GM12892 (cell line): ENCODE measurements at regions not wholly inside any gene's neighbourhood (a gene's known extent, or its start where the extent isn't known, plus 50 kb on each side); places are given as distances from the start of the nearest gene placed in this dataset.
"Not testable (repeated sequence)": the region's sequence is repeated elsewhere in the genome, so short reads cannot be mapped to it uniquely, and the experiment has no call there.

Experiments
- DNase-seq: peaks from one replicate; pipeline ENCODE4 v3.0.0; 2011; ENCODE audit not compliant: insufficient read length
- FAIRE-seq: peaks from 2 replicates; lab custom pipeline; 2011; peaks lifted over from hg19 to GRCh38; lab: Jason Lieb, UNC
- POLR2A ChIP-seq: IDR thresholded peaks from 2 replicates; pipeline ENCODE4 v1.6.1; 2011; ENCODE audit warnings: low read depth, low read length, control low read depth
- POLR2AphosphoS5 ChIP-seq: IDR thresholded peaks from 2 replicates; pipeline ENCODE4 v1.6.1; 2011; ENCODE audit warnings: low read depth, low read length, control low read depth
- TAF1 ChIP-seq: IDR thresholded peaks from 2 replicates; pipeline ENCODE4 v1.6.1; 2011; ENCODE audit warnings: low read depth, mild to moderate bottlenecking, control low read depth, low read length, borderline replicate concordance

DNA sequence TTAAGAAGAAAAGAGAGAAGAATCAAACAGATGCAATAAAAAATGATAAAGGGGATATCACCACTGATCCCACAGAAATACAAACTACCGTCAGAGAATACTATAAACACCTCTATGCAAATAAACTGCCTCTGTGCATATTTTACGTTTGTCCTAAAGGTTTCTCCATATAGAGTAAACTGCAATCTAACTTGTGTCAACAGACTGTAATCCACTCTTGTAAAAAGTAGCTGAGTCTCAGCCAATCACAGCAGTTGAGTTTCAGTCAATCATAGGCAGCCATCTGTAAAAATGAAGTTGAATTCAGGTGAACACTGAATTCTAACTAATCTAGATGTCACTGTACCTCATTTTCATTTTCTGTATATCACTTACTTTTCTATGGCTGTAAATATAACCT, 112.2 kb upstream of the SYNCRIP start:
- FAIRE-seq (no peak), DNase-seq (no peak)
- TF ChIP-seq POLR2AphosphoS5 (no peak), POLR2A (no peak), TAF1 (no peak)

DNA sequence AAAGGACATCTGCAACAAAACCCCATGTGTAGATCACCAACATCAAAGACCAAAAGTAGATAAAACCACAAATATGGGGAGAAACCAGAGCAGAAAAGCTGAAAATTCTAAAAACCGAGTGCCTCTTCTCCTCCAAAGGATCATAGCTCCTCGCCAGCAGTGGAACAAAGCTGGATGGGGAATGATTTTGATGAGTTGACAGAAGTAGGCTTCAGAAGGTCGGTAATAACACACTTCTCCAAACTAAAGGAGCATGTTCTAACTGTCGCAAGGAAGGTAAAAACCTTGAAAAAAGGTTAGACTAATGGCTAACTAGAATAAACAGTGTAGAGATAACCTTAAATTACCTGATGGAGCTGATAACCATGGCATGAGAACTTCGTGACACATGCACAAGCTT, 109.9 kb upstream of the SYNCRIP start:
- TF ChIP-seq POLR2AphosphoS5 (no peak), POLR2A (no peak), TAF1 (no peak)
- FAIRE-seq (no peak), DNase-seq (no peak)

DNA sequence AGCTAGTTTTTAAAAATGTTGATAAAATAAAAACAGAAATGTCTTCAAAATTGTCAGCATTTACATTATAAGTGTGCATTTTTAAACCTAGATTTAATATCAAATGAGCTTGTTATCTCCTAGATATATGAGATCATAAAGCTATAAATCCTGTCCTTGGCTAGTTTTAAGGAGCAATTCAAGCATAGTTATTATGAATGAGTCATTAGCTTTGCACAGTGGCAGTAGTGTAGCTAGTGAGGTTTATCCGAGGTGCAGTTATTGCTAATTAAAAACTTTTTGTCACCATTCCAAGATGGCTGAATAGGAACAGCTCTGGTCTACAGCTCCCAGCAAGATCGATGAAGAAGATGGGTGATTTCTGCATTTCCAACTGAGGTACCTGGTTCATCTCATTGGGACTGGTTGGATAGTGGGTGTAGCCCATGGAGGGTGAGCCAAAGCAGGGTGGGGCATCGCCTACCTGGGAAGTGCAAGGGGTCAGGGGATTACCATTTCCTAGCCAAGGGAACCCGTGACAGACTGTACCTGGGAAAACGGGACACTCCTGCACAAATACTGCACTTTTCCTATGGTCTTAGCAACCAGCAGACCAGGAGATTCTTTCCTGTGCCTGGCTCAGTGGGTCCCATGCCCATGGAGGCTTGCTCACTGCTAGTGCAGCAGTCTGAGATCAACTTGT, 108.8 kb upstream of the SYNCRIP start:
- TF ChIP-seq POLR2AphosphoS5 (no peak), TAF1 (no peak), POLR2A (no peak)
- DNase-seq (no peak), FAIRE-seq (no peak)

DNA sequence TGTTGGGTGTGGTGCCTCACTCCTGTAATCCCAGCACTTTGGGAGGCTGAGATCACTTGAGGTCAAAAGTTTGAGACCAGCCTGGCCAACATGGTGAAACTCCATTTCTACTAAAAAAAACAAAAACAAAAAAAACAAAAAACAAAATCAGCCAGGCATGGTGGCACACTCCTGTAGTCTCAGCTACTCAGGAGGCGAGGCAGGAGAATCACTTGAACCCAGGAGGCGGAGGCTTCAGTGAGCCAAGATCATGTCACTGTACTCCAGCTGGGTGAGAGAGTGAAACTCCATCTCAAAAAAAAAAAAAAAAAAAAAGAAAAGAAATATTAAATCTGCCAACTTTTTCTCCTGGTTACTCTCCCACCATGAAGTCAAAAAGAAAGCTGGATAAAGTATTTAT, 107.5 kb upstream of the SYNCRIP start:
- FAIRE-seq, DNase-seq: not testable (repeated sequence)

DNA sequence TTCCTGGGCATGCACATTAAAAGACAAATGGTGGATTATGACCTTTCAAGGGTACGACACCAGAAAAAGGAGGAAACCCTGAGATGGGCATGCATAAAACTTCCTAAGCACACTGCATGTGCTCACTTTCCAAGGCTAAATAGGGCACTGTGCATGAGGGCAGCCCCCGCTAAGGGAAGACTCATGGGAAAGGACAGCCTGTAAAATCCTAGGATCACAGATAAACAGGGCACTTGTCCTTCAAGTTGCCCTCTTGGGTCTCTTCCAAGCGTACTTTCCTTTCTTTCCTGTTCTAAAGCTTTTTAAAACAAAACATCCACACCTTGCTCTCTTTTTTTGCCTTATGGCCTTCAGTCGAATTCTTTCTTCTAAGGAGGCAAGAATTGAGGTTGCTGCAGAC, 106.5 kb upstream of the SYNCRIP start:
- DNase-seq: no peak
- FAIRE-seq: no peak
- TF ChIP-seq POLR2AphosphoS5: no peak
- no peak for TF ChIP-seq POLR2A
- TF ChIP-seq TAF1: no peak

DNA sequence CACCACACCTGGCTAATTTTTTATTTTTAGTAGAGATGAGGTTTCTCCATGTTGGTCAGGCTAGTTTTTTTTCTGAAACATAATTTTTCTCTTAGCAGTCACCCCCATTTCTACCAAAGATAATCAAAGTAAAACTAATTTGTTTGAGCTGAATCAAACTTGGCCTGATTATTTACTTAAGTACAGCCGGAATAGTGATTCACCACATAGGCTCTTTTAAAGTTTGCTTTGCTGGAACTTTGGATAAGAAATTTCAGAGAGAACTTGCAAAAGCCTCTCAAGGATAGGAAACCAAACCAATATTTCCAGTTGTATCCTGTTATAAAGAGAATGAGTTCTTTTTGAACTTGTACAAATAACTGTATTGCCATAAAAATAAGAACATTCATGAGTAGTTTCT, 105.0 kb upstream of the SYNCRIP start:
- FAIRE-seq (no peak), DNase-seq (no peak)
- TF ChIP-seq POLR2AphosphoS5 (no peak), POLR2A (no peak), TAF1 (no peak)

DNA sequence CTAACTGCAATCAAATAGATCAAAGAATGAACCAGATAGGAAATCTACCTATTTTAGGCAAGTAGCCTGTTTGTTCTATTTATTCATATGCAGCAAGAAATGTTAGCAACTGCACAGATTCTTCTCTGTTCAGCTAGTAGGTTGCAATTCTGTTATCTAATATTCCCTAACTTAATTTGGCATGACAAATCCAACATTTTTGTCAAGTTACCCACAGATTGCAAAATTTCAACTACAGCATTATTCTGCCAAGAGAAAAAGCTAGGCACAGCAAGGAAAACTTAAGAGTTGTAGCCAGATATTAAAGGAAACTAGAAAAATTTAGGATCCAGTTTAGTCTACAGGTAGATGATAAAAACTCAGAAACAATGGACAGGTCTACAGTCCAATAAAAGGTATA, 104.4 kb upstream of the SYNCRIP start:
- DNase-seq: no peak
- TF ChIP-seq POLR2AphosphoS5: no peak
- no peak for TF ChIP-seq TAF1
- TF ChIP-seq POLR2A: no peak
- FAIRE-seq: no peak

DNA sequence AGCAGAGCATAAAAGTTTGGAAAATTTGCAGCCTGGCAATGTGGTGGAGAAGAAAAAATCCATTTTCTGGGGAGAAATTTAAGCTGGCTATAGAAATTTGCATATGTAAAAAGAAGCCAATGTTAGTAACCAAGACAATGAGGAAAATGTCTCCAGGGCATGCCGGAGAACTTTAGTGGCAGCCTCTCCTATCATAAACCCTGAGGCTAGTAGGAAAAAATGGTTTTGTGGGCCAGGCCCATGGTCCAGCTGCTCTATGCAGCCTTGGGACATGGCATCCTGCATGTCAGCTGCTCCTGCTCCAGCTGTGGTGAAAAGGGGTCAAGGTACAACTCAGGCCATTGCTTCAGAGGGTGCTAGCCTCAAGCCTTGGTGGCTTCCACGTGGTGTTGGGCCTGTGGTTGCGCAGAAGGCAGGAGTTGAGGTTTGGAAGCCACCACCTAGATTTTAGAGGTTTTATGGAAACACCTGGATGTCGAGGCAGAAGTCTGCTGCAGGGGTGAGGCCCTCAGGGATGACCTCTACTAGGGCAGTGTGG, 101.8 kb upstream of the SYNCRIP start:
- TF ChIP-seq TAF1 (no peak), POLR2AphosphoS5 (no peak), POLR2A (no peak)
- DNase-seq (no peak), FAIRE-seq (no peak)

DNA sequence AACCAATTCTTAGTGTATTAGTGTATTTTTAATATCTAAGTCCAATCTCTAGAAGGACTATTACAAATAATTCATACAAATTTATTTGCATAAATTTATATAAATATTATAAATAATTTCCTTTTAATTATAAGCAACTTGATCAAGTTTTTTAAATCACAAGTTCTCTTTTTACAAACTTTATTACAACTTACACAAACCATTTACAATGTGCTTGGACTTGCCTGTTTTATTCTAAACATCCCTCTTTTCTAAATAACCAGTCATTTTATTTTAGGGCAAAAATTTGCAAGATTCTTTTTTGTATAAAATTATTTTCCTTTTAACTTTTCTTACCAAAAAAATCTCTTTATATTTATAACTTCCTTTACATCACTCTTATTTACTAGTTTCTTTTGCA, 83.5 kb upstream of the SYNCRIP start:
- TF ChIP-seq POLR2A (no peak), TAF1 (no peak), POLR2AphosphoS5 (no peak)
- DNase-seq (no peak), FAIRE-seq (no peak)

DNA sequence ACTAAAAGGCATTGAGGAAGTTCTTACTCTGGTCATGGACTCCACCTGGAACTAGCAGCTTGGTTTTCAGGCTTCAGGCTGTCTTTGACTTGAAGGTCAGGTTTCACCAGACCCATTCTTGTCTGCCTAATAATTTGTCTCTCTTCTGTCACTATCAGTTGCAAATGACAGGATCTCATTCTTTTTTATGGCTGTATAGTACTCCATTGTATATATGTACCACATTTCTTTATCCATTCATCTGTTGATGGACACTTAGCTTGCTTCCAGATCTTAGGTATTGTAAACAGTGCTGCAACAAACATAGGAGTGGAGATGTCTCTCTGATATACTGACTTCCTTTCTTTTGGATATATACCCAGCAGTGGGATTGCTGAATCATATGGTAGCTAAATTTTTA, 73.1 kb upstream of the SYNCRIP start:
- TF ChIP-seq TAF1: no peak
- no peak for TF ChIP-seq POLR2A
- FAIRE-seq (no peak), DNase-seq (no peak)

DNA sequence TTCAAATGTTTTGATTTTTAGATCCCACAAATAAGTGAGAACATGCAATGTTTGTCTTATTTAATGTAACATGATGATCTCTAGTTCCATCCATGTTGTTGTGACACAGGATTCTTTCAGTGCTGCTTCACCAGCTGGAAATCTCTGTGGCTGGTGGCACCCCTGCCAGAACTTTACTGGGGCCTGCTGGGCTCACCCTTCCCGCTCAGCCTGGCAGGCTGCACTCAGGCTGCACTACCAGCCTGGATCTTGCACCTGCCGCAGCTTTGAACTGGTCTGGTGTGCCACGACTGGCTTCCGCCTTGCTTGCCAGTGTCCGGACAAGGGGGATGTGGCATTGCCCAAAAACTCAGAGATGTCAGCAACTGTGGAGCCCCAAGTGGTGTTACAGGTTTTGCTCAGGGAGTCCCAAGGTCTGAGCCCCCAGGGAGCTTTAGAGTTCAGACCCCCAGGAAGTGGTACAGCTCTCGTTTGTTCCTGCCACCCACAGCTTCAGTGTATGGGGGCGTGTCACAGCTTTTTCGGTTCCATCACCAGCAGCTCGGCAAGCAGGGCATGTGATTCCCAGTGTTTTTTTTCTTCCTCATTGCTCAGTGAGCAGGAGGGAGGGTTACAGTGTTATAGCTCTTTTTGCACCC, 72.3 kb upstream of the SYNCRIP start:
- DNase-seq (no peak), FAIRE-seq (no peak)
- no peak for TF ChIP-seq TAF1
- no peak for TF ChIP-seq POLR2AphosphoS5
- TF ChIP-seq POLR2A: no peak

DNA sequence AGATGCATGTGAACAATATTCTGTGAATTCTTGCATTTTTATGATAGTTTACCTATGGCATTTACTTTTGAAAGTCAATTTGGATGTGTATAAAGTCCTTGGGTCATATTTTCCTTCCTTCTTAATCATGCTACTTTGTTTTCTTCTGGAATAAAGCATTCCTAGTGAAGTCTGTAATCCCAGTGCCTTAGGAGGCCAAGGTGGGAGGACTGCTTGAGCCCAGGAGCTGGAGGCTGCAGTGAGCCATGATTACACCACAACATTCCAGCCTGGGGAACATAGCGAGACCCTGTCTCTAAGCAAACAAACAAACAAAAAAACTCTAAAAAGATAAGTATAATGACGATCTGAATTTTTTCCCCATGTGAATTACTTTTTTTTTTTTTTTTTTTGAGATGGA, 69.7 kb upstream of the SYNCRIP start:
- no peak for TF ChIP-seq POLR2AphosphoS5
- DNase-seq (no peak), FAIRE-seq (no peak)

DNA sequence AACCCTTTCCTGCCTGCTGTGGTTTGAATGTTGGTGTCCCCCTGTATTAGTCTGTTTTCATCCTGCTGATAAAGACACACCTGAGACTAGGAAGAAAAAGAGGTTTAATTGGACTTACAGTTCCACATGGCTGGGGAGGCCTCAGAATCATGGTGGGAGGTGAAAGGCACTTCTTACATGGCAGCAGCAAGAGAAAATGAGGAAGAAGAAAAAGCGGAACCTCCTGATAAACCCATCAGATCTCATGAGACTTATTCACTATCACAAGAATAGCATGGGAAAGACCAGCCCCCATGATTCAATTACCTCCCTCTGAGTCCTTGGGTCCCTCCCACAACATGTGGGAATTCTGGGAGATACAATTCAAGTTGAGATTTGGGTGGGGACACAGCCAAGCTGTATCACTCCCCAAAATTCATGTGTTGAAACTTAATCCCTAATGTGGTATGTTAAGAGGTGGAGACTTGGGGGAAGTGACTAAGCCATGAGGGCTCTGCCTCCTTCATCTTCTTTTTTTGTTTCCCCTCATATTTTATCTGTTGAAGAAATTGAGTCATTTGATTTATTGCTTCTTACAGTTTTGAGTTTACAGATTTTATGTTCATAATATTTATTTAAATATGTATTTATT, 64.9 kb upstream of the SYNCRIP start:
- DNase-seq, FAIRE-seq: not testable (repeated sequence)
